ENCODE measurements at regions not wholly inside any gene's neighbourhood (a gene's known extent, or its start where the extent isn't known, plus 50 kb on each side); places are given as distances from the start of the nearest gene placed in this dataset.

DNA sequence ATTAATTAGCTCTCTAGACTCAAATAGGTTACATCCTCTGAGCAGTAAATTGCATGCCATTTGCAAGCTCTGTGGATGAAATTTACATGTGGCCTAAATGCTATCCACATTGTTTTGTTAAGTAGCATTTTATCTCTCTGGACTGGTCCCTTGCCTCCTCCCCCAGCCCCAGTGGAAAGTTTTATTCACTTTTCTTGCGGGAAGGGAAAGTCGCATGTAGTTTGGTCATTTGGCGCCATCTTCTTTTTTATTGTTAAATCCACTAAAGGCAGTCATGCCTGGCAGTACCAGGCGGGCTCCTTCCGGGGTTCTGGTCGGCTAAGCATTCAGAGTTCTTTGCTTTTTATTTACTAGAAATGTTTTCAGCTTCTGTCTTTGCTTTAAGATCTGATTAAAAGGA is 188.7 kb downstream of the TM9SF2 start:
- TF ChIP-seq FOXK1 (CRISPR knock-in tag; IDR thresholded peaks at IDR 0.05): no peak
- TF ChIP-seq ELF4 (CRISPR knock-in tag; IDR thresholded peaks at IDR 0.05; ENCODE audit: low read depth): no peak
- TF ChIP-seq, protein P1, sequence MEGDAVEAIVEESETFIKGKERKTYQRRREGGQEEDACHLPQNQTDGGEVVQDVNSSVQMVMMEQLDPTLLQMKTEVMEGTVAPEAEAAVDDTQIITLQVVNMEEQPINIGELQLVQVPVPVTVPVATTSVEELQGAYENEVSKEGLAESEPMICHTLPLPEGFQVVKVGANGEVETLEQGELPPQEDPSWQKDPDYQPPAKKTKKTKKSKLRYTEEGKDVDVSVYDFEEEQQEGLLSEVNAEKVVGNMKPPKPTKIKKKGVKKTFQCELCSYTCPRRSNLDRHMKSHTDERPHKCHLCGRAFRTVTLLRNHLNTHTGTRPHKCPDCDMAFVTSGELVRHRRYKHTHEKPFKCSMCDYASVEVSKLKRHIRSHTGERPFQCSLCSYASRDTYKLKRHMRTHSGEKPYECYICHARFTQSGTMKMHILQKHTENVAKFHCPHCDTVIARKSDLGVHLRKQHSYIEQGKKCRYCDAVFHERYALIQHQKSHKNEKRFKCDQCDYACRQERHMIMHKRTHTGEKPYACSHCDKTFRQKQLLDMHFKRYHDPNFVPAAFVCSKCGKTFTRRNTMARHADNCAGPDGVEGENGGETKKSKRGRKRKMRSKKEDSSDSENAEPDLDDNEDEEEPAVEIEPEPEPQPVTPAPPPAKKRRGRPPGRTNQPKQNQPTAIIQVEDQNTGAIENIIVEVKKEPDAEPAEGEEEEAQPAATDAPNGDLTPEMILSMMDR (IDR thresholded peaks at IDR 0.05): no peak
- TF ChIP-seq, protein P2, sequence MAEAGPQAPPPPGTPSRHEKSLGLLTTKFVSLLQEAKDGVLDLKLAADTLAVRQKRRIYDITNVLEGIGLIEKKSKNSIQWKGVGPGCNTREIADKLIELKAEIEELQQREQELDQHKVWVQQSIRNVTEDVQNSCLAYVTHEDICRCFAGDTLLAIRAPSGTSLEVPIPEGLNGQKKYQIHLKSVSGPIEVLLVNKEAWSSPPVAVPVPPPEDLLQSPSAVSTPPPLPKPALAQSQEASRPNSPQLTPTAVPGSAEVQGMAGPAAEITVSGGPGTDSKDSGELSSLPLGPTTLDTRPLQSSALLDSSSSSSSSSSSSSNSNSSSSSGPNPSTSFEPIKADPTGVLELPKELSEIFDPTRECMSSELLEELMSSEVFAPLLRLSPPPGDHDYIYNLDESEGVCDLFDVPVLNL (CRISPR knock-in tag; IDR thresholded peaks at IDR 0.05; ENCODE audit: borderline replicate concordance, low read depth): no peak
- no peak for TF ChIP-seq NFE2L1 (CRISPR knock-in tag; IDR thresholded peaks at IDR 0.05)
- TF ChIP-seq, protein P3, sequence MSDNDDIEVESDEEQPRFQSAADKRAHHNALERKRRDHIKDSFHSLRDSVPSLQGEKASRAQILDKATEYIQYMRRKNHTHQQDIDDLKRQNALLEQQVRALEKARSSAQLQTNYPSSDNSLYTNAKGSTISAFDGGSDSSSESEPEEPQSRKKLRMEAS (CRISPR knock-in tag; IDR thresholded peaks at IDR 0.05): no peak
- no peak for TF ChIP-seq ATF1 (CRISPR knock-in tag; IDR thresholded peaks at IDR 0.05)
- no peak for TF ChIP-seq FOXP1 (CRISPR knock-in tag; IDR thresholded peaks at IDR 0.05; ENCODE audit: borderline replicate concordance)
- TF ChIP-seq, protein P4, sequence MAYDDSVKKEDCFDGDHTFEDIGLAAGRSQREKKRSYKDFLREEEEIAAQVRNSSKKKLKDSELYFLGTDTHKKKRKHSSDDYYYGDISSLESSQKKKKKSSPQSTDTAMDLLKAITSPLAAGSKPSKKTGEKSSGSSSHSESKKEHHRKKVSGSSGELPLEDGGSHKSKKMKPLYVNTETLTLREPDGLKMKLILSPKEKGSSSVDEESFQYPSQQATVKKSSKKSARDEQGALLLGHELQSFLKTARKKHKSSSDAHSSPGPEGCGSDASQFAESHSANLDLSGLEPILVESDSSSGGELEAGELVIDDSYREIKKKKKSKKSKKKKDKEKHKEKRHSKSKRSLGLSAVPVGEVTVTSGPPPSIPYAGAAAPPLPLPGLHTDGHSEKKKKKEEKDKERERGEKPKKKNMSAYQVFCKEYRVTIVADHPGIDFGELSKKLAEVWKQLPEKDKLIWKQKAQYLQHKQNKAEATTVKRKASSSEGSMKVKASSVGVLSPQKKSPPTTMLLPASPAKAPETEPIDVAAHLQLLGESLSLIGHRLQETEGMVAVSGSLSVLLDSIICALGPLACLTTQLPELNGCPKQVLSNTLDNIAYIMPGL (CRISPR knock-in tag; IDR thresholded peaks at IDR 0.05): no peak
- TF ChIP-seq, protein P5, sequence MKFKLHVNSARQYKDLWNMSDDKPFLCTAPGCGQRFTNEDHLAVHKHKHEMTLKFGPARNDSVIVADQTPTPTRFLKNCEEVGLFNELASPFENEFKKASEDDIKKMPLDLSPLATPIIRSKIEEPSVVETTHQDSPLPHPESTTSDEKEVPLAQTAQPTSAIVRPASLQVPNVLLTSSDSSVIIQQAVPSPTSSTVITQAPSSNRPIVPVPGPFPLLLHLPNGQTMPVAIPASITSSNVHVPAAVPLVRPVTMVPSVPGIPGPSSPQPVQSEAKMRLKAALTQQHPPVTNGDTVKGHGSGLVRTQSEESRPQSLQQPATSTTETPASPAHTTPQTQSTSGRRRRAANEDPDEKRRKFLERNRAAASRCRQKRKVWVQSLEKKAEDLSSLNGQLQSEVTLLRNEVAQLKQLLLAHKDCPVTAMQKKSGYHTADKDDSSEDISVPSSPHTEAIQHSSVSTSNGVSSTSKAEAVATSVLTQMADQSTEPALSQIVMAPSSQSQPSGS (CRISPR knock-in tag; IDR thresholded peaks at IDR 0.05; ENCODE audit: borderline replicate concordance, low read depth): no peak
- TF ChIP-seq ZNF317 (CRISPR knock-in tag; IDR thresholded peaks at IDR 0.05; ENCODE audit: borderline replicate concordance, low read depth): no peak
- no peak for TF ChIP-seq GTF2I (CRISPR knock-in tag; conservative IDR thresholded peaks at IDR 0.05)
